ENCODE measurements at regions not wholly inside any gene's neighbourhood (a gene's known extent, or its start where the extent isn't known, plus 50 kb on each side); places are given as distances from the start of the nearest gene placed in this dataset.

DNA sequence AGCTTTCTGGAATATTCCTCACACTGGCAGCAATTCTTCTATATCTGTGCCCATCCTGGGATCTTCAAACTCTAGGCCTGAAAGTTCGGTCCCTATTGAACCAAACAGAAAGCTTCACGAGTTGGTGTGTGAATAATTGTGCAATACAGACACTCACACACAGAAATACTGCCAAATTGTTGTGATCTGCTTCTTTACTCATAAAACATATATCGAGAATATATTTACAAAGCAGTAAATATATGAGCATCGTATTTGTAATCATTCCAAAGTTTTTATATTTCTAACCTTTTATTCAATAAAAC is 56.6 kb upstream of the BEX4 start:
- no peak for DNase-seq

DNA sequence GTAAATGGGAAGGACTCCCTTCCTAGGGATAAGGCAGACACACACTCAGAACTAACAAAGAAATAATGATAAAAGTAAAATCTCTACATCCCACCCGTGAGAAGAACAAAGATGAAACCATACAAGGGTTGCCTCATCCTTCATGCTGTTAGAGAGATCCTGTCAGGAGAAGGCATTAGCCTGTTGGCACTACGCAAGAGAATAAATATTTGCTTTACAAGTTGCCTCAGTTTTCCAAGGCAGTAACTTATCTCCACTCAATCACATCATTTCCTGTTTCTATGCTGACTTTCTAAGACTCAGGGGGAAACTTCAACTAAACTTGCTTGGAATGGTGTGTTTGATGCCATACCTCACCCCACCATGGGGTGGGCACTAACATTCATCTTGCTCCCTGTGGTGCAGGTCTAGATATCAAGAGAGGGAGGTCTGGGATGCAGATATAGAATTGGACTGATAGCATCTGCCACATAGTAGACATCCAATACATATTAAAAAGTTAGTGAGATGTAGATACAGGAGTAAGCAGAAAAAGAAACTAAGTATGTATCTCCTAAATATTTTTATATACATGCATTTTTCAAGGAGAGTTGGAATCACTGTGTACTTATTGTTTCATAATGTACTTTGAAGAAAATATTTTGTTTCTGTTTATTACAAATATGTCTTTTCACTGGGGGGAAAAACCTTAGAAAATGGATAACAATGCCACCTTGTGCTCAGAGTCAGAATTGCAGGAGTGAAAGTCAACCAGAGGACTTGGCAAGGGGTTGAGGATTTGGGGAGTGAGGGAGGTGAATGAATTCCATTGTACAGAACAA is 57.2 kb upstream of the BEX4 start:
- peak; percentile 20 for DNase-seq

DNA sequence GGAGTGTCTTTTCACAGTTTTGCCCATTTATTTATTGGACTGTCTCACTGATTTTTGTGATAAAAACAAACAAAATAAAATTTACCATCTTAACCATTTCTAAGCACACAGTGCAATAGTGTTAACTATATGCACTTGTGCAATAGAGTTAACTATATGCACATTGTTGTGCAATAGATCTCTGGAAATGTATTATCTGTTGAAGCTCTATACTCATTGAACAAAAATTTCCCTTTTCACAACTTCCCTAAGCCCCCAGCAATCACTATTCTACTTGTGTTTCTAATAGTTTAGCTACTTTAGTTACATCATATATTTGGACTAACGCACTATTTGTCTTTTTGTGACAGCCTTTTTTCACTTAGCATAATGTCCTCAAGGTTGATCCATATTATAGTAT is 59.7 kb upstream of the BEX4 start:
- DNase-seq, result no peak

DNA sequence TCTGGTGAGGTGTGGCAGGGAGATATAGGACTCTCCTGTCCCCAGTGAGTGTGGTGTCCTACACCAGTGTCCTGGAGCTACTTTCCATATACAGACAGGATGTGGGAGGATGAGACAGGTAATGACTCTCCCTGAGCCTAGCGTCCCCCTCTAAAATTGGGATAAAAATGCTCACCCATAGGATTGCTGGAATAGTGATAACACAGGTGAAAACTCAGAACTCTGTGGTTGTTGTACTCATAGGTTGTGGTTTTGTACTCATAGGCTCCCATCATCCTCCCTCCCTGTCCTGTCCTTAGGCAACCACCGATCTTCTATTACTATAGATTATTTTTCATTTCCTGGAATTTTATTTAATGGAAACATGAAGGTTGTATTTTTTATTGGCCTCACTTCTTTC is 60.7 kb upstream of the NXF3 start:
- DNase-seq, result no peak

DNA sequence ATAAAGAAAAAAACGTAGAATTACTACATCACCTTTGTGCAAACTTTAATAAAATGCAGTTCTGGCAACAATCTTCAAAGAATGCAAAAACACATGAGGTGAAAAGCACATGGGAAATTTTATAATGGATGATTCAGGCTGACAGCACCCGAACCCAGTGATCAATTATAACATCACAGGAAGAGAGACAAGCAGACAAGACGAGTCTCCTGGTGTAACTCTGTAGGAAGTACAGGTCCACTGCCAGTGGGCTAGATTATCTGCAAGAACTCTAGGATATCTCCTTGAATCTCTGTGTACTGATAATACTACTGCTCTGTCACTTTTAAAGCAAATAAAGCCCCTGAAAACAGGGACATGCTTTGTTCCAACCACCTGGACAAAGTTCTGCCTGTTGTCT is 58.9 kb upstream of the NXF3 start:
- DNase-seq, result no peak

DNA sequence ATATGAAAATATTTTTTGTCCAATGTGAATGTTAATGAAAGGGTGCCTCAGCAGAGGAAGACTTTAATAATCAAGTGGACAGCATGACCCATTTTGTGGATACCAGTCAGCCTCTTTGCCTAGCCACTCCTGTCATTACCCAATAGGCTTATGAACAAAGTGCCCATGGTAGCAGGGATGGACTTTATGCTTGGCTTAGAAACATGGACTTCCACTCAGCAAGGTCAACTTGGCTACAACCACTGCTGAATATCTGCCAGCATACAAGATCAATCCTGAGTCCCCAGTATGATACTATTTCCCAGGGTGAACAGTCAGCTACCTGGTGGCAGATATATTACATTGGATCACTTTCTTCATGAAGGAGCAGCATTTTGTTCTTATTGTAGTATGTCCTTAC is 56.7 kb upstream of the NXF3 start:
- DNase-seq, result no peak

DNA sequence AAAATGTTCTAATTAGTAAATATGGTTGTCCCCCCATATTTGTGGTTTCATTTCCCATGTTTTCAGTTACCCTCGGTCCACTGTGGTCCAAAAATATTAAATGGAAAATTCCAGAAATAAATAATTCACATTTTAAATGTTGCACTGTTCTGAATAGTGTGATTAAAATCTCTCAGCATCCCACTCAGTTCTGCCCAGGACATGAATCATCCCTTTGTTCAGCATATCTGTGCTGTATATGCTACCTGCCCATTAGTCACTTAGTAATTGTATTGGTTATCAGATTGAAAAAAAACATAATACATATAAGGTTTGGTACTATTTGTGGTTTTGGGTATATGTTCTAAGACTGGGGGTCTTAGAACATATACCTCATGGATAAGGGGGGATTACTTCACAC is 55.1 kb upstream of the NXF3 start:
- DNase-seq, result no peak
